ENCODE measurements at regions not wholly inside any gene's neighbourhood (a gene's known extent, or its start where the extent isn't known, plus 50 kb on each side); places are given as distances from the start of the nearest gene placed in this dataset.

DNA sequence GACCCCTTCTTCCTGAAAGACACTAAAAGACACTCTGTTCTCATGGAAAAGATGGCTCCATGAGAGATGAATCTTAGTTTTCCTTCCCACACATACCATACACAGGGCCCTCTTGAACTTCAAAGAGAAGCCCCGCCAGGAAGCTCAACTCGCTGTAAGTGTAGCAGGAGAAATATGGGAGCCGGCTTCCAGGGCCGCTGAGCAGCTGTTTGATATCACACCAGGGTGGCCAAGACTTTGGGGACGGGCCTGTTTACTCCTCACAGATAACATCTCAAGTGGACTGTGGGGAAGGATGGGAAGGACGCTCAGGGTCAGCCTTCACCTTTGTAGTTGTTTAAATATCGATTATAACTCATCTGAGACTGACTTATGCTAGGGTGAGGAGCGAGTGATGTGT lies 235.5 kb upstream of the TBX3 start:
- POLR2A ChIA-PET = no interaction called here

DNA sequence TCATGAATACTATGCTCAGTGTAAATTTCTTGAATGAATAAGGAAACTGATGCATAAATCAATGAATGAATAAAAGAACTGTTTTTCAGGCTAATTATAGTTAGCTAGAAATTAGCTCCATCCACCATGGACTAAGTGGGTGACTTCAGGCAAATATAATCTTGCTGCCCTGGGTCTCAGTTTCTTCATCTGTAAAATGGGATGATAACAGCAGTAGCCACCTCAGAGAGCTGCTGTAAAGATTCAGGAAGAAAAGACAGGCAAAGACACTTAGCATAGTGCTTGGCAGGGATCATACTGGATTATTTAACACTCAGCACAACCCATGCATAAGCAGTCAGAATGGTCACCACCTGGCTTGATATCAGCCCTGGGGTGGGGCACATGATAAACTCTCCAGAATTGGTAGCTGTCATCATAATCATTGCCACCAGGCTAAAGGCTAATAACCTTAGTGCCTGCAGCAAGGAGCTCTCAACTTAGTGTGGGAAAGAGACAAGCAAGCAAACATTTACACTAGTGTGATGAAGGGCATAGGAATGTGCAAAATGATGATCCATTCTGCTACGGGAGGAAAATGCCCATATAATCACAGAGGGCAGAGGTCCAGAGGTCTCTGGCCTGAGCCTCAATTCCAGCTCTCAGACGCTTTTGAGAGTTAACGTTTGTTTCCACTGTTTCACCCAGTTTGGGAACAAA lies 234.7 kb upstream of the TBX3 start:
- no peak for DNase-seq
- CTCF ChIA-PET = no interaction called here
- intact Hi-C loops (cut with micrococcal nuclease) = no loop called here
- no peak overlapping the region for H3K27ac Mint-ChIP-seq
- H3K36me3 Mint-ChIP-seq = no peaks in the 10 kb centered on the region
- H3K27me3 Mint-ChIP-seq = no peaks in the 10 kb centered on the region
- H3K9me3 Mint-ChIP-seq = peaks cover 9% of the 10 kb centered on the region
- H3K4me3 Mint-ChIP-seq = no peak overlapping the region
- H3K4me1 Mint-ChIP-seq (ENCODE audit: low read depth) = no peaks in the 10 kb centered on the region
- POLR2A ChIA-PET = no interaction called here

More for the DNA sequence above, 235.5 kb upstream of the TBX3 start:
- Mint-ChIP-seq H3K27ac (no peak overlapping the region), H3K4me1 (ENCODE audit: low read depth) (no peaks in the 10 kb centered on the region), H3K4me3 (no peak overlapping the region), H3K9me3 (peaks cover 9% of the 10 kb centered on the region), H3K27me3 (no peaks in the 10 kb centered on the region), H3K36me3 (no peaks in the 10 kb centered on the region)
- intact Hi-C loops (cut with micrococcal nuclease) = no loop called here
- no peak for DNase-seq
- CTCF ChIA-PET = no interaction called here

DNA sequence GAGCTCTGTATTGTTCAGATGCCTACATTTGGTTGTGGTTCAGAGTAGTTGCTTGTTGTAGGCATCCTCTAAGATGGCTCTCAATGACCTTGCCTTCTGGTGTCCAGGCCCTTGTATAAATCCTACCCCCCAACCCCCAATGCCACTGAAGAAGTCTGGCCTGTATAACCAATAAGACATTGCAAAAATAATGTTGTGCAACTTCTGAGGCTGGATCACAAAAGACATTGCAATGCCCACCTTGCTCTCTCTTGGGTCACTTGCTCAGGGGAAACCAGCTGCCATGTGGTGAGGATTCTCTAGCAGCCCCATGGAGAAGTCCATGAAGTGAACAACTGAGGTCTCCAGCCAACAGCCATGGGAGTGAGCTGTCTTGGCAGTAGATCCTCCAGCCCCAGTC lies 234.0 kb upstream of the TBX3 start:
- ChIA-PET CTCF (no interaction called here), POLR2A (no interaction called here)
- no peaks in the 10 kb centered on the region for H3K27me3 Mint-ChIP-seq
- H3K9me3 Mint-ChIP-seq = peaks cover 9% of the 10 kb centered on the region
- no peak overlapping the region for H3K27ac Mint-ChIP-seq
- no peak for DNase-seq
- no peaks in the 10 kb centered on the region for H3K4me1 Mint-ChIP-seq (ENCODE audit: low read depth)
- H3K36me3 Mint-ChIP-seq = no peaks in the 10 kb centered on the region
- intact Hi-C loops (cut with micrococcal nuclease) = no loop called here
- no peak overlapping the region for H3K4me3 Mint-ChIP-seq

- H3K27ac Mint-ChIP-seq = no peak overlapping the region
- no peaks in the 10 kb centered on the region for H3K4me1 Mint-ChIP-seq (ENCODE audit: low read depth)
- no peak for DNase-seq
- intact Hi-C loops (cut with micrococcal nuclease) = no loop called here
- H3K36me3 Mint-ChIP-seq = no peaks in the 10 kb centered on the region
- no peak overlapping the region for H3K4me3 Mint-ChIP-seq
- no peaks in the 10 kb centered on the region for H3K27me3 Mint-ChIP-seq
- peaks cover 9% of the 10 kb centered on the region for H3K9me3 Mint-ChIP-seq
- ChIA-PET CTCF (no interaction called here), POLR2A (no interaction called here)
Measured at GRCh38 chr12:114917307-114917706, 233.3 kb upstream of the TBX3 start.

DNA sequence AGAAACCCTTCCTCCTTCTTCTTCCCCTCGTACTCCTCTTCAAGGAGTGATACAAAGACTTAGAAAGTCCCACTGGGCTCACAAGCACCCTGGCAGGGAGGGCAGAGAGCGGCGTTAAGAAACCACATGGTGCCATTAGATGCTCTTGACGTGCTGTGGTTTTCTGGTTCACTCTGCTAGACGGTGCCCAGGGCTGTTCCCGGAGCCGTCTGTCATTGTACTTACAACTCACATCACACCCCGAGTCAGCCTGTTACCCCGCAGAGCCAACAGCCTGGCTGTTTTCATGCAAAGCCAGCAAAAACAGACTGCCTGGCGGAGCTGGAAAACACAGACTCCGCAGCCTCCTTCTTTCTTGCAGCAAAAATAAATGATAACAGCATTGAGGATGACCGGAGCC lies 232.6 kb upstream of the TBX3 start:
- POLR2A ChIA-PET = no interaction called here
- peaks cover 13% of the 10 kb centered on the region for H3K9me3 Mint-ChIP-seq
- intact Hi-C loops (cut with micrococcal nuclease) = no loop called here
- no peak for DNase-seq
- H3K4me3 Mint-ChIP-seq = no peak overlapping the region
- CTCF ChIA-PET = no interaction called here
- H3K36me3 Mint-ChIP-seq = no peaks in the 10 kb centered on the region
- no peaks in the 10 kb centered on the region for H3K4me1 Mint-ChIP-seq (ENCODE audit: low read depth)
- no peak overlapping the region for H3K27ac Mint-ChIP-seq
- no peaks in the 10 kb centered on the region for H3K27me3 Mint-ChIP-seq

DNA sequence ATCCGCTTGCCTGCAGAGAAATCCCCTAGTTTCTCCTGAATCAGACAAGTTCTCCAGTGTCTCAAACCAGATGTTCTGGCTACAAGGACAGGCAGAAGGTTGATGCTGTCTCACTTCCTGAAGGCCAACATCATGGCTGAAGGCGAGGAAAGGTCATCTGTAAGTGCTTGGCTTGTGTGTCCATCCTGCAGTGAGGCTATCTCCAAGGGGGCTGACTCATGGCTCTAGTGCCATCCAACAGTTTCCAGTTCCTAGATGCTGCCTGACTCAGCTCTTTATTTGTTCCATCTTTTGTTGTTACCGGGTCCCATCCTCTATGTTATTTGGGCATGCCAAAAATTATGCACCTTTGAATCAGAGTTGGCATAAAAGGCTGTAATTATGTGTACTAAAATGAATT lies 232.1 kb upstream of the TBX3 start:
- H3K36me3 Mint-ChIP-seq = no peaks in the 10 kb centered on the region
- no peak overlapping the region for H3K27ac Mint-ChIP-seq
- ChIA-PET POLR2A (no interaction called here), CTCF (no interaction called here)
- DNase-seq = no peak
- H3K4me3 Mint-ChIP-seq = no peak overlapping the region
- intact Hi-C loops (cut with micrococcal nuclease) = no loop called here
- no peaks in the 10 kb centered on the region for H3K4me1 Mint-ChIP-seq (ENCODE audit: low read depth)
- H3K9me3 Mint-ChIP-seq = peaks cover 14% of the 10 kb centered on the region
- no peaks in the 10 kb centered on the region for H3K27me3 Mint-ChIP-seq

DNA sequence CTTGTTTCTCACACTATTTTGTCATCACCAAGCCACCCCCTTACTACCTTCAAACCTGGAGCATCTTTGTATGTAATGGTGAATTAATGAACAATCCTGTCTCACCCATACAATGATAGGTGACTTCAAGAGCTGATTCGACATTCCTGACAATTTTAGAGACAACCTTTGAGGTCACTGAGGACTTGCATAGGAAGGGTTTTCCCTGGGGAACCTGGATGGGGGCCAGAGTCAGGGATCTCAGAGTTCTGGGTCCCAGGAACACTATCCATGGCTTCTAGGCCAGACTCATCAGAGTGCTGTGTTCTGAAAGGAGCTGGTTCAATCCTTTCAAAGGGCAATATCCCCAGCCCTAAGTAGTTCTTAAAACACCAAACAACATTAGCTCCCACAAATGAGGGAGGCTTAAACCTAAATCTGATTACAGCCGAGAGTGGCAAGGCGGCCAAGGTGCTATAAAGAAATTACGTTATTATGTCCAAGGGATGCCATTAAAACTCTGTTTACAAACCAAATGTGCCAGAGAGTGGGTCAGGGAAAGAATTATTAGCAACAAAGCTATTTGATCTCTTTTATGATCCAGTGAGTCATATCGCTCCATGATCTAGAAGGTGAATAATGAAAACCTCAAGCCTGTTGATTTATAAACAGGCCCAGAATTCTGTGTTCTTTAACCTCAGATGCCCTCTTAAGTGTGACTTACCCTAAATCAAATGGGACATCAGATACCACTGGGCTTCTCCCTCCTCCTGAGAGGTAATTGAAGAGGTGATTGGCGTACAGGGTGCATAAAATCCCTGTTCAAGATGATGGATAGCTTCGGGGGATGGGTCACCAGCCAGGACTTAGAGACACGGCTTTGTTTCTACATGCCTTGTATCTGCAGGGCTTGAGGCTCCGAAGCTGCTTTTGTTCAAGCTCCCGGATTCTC lies 230.2 kb upstream of the TBX3 start:
- no peak overlapping the region for H3K27ac Mint-ChIP-seq
- no peak overlapping the region for H3K4me3 Mint-ChIP-seq
- H3K36me3 Mint-ChIP-seq = no peaks in the 10 kb centered on the region
- peaks cover 14% of the 10 kb centered on the region for H3K9me3 Mint-ChIP-seq
- intact Hi-C loops (cut with micrococcal nuclease) = no loop called here
- H3K4me1 Mint-ChIP-seq (ENCODE audit: low read depth) = no peaks in the 10 kb centered on the region
- CTCF ChIA-PET = no interaction called here
- no peak for DNase-seq
- POLR2A ChIA-PET = no interaction called here
- no peaks in the 10 kb centered on the region for H3K27me3 Mint-ChIP-seq

DNA sequence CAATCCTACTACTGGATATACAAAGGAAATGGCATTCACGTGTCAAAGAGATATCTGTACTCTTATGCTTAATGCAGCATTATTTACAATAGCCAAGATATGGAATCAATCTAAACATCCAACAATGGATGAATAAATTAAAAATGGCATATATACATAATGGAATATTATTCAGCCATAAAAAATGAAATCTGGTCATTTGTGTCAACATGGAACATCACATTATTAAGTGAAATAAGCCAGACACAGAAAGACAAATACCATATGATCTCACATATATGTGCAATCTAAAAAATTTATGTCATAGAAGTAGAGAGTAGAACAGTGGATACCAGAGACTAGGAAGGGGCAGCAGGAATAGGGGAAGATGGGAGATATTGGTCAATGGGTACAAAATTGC lies 228.8 kb upstream of the TBX3 start:
- Mint-ChIP-seq H3K9me3 (peaks cover 9% of the 10 kb centered on the region), H3K4me3 (no peak overlapping the region), H3K27me3 (no peaks in the 10 kb centered on the region), H3K4me1 (ENCODE audit: low read depth) (no peaks in the 10 kb centered on the region), H3K36me3 (no peaks in the 10 kb centered on the region), H3K27ac (no peak overlapping the region)
- CTCF ChIA-PET = no interaction called here
- DNase-seq = no peak
- intact Hi-C loops (cut with micrococcal nuclease) = no loop called here
- POLR2A ChIA-PET = no interaction called here

GRCh38 chr12:114911196-114911595 lies 227.2 kb upstream of the TBX3 start:
- H3K27me3 Mint-ChIP-seq = no peaks in the 10 kb centered on the region
- no peak overlapping the region for H3K27ac Mint-ChIP-seq
- no peak overlapping the region for H3K4me3 Mint-ChIP-seq
- no peaks in the 10 kb centered on the region for H3K4me1 Mint-ChIP-seq (ENCODE audit: low read depth)
- DNase-seq = no peak
- ChIA-PET POLR2A (no interaction called here), CTCF (no interaction called here)
- H3K9me3 Mint-ChIP-seq = peaks cover 5% of the 10 kb centered on the region
- intact Hi-C loops (cut with micrococcal nuclease) = no loop called here
- no peaks in the 10 kb centered on the region for H3K36me3 Mint-ChIP-seq

DNA sequence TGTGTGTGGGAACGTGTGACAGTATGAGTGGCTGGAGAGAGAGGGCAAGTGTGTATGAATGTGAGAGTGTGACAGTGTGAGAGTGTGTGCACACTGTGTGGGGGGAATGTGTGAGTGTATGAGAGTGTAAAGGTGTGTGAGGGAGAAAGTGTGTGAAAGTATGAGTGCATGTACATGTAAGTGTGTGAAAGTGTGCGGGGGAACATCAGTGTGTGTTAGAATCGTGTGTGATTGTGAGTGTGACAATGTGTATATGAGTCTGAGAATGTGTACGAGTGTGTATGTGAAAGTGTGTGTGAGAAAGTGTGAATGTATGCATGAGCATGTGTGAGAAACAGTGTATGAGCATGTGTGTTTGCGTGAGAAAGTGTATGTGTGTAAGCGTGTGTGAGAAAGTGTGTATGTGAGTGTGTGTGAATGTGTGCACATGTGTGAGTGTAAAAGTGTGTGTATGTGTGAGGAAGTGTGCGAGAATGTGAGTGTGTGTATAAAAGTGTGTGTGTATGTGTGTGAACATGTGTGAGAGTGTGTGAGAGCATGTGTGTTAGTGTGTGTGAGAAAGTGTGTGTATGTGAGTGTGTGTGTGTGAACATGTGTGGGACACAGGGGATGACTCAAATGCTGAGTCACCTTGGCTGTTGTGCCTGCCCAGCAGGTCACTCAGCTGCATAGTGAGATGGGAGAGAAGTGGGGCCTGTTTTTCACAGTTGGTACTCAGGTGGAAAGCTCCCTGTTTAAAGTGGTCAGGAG lies 220.5 kb upstream of the TBX3 start:
- CTCF ChIA-PET = no interaction called here
- no peaks in the 10 kb centered on the region for H3K27me3 Mint-ChIP-seq
- DNase-seq = no peak
- H3K36me3 Mint-ChIP-seq = no peaks in the 10 kb centered on the region
- POLR2A ChIA-PET = no interaction called here
- no peaks in the 10 kb centered on the region for H3K4me1 Mint-ChIP-seq (ENCODE audit: low read depth)
- H3K27ac Mint-ChIP-seq = no peak overlapping the region
- no peak overlapping the region for H3K4me3 Mint-ChIP-seq
- H3K9me3 Mint-ChIP-seq = peaks cover 5% of the 10 kb centered on the region
- intact Hi-C loops (cut with micrococcal nuclease) = no loop called here

GRCh38 chr12:114903083-114903691 lies 219.2 kb upstream of the TBX3 start:
- Mint-ChIP-seq H3K9me3 (peaks cover 7% of the 10 kb centered on the region), H3K4me3 (no peak overlapping the region)
- CTCF ChIA-PET = no interaction called here

GRCh38 chr12:114902665-114903064 lies 218.7 kb upstream of the TBX3 start:
- no peaks in the 10 kb centered on the region for H3K4me1 Mint-ChIP-seq (ENCODE audit: low read depth)
- intact Hi-C loops (cut with micrococcal nuclease) = no loop called here
- H3K36me3 Mint-ChIP-seq = no peaks in the 10 kb centered on the region
- H3K9me3 Mint-ChIP-seq = peaks cover 7% of the 10 kb centered on the region
- no peak overlapping the region for H3K27ac Mint-ChIP-seq
- no peaks in the 10 kb centered on the region for H3K27me3 Mint-ChIP-seq
- no peak overlapping the region for H3K4me3 Mint-ChIP-seq
- POLR2A ChIA-PET = no interaction called here
- CTCF ChIA-PET = no interaction called here
- no peak for DNase-seq

More at GRCh38 chr12:114903083-114903691, 219.2 kb upstream of the TBX3 start:
- POLR2A ChIA-PET = no interaction called here
- DNase-seq = no peak
- Mint-ChIP-seq H3K36me3 (no peaks in the 10 kb centered on the region), H3K27ac (no peak overlapping the region), H3K4me1 (ENCODE audit: low read depth) (no peaks in the 10 kb centered on the region), H3K27me3 (no peaks in the 10 kb centered on the region)
- intact Hi-C loops (cut with micrococcal nuclease) = no loop called here
